ENCODE measurements at regions not wholly inside any gene's neighbourhood (a gene's known extent, or its start where the extent isn't known, plus 50 kb on each side); places are given as distances from the start of the nearest gene placed in this dataset.

DNA sequence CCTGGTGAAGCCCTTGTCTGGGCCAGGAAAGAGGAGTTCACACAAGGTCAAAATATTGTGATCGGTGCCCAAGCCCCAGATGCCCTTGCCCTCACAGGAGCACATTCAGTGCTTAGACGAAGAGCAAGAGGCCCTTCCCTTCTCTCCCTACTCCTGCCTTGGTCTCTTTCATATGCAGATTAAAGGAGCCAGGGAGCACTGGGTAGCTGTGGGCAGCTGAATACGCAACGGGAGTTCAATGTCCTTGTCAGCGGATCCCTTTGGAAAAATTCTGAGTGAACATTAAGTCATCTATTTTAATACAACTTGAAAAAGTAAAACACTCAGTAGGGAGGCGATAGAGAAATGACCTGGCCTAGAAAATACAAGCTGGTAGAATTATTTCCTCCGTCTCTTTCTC, 1489.4 kb downstream of the AACS start:
- DNase-seq, result no peak

DNA sequence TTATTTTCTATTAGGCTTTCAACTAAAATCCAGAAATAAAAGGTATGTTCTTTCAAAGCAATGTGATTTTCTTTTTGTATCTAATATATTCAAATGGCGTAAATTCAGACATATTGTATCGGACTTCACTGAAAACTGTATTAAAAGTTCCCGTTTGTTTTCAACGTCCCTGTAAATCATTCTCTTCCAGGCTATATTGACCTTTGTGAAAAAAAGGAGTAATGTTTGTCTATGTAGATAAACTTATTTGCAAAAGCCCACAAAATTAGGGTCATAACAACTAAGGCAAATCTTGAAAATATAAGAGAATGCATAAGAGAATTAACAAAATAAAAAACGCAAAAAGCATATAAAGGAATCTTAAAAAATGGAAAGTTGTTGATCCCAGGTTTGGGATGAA, 1492.4 kb downstream of the AACS start:
- DNase-seq, result no peak

DNA sequence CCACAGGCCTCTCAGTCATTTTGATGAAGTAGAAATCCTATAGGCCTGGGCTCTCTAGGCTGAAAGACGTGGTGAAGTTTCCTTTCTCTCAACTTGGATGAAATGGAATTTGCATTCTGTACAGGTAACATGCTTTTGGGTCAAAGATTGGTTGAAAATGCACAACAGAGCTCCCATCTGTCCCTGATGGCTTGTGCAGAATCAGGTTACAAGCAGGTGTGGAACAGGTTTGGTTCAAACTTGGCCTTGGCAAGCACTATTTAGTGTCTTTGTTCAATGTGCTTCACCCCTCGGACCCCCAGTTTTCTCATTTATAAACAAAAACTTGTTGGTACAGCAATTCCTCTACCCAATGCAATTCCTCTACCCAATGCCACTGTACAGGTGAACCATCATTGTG, 1493.0 kb downstream of the AACS start:
- no peak for DNase-seq

DNA sequence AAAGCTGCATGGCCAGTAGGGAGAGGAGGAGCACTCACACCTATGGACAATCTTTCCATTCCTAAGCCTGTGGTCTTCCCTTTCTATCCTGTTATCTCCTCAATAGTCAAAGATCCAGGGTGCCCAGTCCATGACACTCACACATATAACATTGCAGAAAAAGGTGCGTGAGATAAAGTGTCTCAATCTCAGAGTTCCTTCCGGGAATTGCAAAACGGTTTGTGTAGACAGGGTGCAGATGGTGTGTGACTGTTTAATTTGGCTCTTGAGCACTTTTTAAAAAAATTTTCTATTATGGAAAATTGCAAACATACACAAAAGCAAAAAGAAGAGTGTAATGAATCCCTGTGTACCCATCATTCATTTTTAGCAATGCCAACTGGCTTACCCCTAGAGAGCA, 1493.6 kb downstream of the AACS start:
- DNase-seq, result no peak

DNA sequence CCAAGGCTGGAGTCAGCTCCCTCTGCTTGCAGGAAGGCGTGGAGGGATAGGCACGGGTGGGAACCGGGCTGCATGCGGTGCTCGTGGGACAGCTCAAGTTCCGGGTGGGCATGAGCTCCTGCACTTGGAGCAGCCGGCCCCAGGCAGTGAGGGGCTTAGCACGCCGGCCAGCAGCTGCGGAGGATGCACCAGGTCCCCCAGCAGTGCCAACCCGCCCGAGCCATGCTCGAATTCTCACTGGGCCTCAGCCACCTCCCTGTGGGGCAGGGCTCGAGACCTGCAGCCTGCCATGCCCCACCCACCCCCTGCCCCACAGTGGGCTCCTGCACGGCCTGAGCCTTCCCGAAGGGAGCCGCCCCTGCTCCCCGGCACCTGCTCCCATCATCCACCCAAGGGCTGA, 1501.8 kb downstream of the AACS start:
- no peak for DNase-seq

DNA sequence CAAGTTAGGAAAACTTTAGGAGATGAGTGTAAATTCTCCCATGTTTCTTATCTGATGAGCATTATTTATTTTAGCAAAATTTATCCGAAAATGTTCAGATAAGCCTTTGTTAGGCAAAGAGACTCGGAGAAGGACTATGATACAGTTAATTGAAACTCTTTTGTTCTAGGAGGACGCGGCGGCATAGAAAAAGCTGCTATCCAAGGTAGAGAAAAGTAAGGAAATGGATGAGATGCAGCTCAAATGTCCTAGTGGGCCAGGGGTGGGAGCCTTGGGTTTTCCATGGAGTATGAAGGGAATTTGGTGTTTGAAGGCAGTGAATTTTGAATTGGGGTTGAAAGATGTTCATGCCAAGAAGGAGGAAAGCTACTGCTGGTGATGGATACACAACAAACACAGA, 1504.5 kb downstream of the AACS start:
- DNase-seq, result no peak

DNA sequence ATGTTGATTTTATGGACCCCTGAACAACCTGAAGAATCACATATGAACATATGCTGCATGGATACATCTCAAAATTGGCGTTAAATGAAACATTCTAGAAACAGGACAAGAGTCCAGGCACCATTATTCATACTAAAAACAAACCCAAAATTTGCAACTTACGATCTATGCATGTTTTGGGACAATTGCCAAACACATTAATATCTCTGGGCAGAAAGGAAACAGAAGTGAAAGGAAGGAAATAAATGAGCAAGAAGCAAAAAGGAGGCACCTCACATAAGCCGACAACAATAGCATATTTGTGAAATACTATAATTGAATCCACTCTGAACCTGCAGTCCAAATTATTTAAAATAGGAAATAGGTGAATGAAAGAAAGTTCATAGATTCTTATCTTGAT, 1505.3 kb downstream of the AACS start:
- no peak for DNase-seq

DNA sequence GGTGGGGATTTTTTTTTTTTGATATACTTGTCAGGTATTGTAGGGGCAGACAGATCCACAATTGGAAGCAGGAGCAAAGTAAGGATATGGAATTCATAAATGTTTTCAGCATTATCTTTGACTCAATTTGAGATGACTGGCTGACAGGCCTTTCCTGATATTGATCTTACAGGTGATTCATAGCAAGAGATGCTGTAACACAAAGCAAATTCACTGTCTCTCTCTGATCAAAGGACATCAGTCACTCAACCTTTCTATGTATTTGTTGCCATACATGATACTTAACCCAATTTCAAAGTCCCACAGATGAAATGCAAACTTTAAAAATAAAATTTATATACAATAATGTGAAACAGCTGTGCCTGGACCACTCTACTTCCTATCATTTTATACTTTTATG, 1506.9 kb downstream of the AACS start:
- no peak for DNase-seq

DNA sequence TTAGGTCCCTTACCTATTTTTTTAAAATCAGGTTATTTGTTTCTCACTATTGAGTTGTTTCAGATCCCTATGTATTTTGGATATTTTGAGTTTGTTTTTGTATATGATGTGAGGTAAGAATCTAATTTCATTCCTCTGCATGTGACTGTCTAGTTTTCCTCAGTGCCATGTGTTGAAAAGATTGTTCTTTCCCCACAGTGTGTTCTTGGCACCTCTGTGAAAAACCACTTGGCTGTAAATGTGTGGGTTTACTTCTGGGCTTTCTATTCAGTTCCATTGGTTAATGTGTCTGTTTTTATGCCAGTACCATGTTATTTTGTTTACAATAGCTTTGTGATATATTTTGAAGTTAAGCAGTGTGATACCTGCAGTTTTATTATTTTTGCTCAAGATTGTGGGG, 1516.4 kb downstream of the AACS start:
- no peak for DNase-seq

DNA sequence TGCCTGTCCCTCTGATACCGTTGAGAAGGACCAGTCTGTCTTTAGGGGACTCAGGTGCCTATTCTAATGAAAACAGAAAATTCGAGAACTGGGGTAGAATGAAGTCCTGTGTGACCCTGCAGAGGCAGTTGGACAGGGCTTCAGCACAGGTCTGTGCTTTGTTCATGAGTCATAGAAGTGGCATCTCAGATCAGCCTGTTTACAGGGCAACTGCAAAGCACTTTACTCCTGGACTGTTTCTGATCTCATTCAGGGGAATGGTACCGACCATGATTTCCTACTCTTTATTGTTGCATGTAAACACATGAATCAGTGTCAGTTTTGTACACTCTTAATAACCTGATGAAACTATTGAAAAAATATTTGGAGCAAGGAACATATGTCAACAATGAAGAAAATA, 1517.0 kb downstream of the AACS start:
- DNase-seq, result no peak

DNA sequence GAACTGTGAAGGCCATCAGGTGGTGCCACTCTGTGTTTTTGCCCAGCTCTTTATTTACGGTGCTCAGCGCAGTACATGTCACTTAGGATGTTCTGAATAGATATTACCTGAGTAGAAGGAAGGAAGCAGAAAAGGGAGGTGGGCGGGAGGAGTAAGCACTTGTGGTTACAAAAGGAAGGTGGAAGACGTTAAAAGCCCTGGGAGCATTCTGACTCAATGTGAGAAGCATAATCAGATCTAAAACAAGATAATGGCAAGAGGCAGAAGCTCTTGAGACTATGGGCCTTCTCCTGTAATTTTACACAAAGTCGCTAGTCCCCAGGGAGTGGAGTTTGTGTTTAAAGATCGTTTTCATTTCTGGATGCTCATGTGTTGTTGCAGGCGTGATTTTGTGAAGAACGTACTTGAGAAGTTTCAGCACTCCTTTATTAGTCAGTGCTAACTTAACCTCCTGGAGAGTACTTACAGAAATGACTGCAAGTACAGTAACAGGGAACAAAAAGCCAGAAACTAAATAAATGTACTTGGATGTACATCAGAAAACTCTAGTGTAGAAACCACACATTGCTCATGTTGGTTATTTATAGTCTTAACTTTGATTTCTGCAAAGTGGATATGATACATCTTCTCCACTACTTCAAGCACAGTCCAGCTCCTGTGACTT, 1523.5 kb downstream of the AACS start:
- DNase-seq, result peak in 1 of 51 donors; percentile 3

DNA sequence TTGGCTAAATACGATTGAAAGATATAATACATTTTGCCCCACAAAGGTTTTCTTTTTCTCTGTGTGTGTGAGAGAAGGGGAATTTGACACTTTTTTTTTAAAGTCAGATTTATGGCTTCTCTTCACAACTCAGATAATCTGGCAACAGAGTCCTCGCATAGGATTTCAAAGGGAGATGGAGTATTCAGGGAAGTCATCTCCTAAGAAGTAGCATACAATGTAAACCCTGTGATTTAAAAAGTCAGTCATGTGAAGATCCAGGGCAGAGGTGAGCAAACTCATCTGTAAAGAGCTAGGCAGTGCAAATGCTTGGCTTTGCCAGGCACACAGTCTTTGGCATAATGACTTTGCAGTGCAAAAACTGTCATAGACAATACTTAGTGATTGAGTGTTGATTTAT, 1526.3 kb downstream of the AACS start:
- DNase-seq, result no peak

DNA sequence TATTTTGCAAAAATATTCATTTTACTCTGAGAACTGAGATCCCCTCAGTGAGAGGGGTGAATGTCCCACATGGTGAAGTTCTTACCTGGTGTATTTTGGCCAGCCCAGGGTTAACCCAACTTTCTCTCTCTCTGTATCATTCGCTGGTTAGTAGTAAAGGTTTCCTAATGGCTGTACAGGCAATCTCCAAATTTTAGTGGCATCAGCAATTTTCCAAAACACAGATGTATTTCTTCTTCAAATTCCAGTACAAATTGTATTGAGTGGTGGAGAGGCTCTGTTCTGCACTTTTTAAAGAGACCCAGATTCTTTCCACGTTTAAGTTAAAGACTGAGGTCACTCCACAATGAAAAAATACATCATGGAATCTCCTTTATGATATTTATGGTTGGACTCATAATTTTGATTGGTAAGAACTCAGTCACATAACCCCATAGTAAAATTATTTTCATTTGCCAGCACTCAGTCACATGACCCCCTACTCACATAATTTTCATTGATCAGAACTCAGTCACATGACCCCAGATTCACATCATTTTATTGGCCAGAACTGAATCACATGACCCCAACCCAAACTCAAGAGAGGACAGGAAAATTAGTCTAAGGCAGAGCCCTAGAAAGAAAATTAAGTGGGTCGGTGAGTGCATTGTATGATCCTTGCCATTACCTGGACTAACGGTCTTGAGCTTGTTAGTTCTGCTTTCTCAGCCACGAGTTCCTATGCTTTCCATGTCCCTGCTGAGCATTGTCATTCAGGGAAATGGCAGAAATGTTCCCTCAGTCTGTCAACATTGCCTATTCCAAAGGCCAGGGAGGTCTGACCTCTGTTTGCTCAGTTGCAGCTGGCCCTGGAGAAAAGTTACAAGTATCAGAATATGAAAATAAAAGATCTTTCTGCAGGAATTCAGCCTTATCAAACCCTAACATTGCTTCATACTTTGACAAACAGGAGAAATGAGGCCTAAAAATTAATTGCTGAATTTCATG, 1536.2 kb downstream of the AACS start:
- no peak for DNase-seq

DNA sequence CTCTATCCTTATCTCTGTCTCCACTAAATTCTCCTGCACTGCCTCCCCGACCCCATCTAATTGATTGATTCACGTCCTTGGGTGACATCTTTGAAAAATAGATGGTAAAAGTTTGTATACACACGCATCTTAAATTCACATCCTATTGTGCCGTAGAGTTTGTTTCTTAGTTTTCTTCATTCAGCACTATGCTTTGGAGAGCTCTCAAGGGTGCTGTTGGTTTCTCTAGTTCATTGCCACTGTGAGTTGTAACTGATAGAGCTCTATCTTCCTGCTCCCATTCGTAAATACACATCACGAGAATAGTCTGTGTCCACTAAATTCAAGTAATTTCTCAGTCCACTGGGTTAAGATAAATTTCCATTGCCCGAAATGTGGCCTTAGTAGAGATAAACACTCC, 1537.4 kb downstream of the AACS start:
- no peak for DNase-seq

DNA sequence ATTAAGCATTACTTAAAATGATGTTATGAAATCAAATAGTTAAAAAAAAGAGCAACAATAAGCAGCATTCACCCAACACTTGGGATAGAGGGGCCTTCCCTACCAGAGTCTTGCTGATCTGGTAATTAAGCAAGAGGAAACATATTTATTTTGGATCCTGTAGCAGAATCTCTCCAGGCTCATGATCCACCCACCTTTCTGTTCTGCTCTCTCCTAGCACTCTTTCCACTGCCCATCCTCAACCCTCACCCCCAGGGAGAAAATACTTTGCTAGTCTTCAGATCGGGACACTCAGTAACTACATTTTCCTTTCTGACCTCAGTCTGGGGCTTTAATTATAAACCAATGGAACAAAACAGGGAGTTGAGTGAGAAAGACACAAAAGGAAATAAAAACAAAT, 1541.9 kb downstream of the AACS start:
- no peak for DNase-seq

DNA sequence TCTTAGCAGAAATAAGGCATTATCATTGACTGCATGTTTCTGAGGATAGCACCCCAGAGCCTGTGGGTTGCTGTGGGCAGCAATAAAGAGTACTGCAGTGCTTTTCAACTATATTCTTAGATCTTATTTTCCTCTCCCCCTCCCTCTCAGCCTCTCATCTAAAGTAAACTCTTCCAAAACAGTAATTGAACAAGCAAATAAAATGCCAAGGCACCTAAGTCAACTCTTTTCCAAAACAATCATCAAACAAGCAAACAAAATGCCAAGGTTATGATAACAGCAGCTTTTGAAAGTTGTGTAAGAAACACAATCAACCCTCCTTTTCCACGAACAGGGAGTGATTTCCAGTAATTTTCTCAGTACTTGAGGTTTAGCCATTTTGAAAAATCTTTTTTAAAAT, 1542.6 kb downstream of the AACS start:
- DNase-seq, result no peak

DNA sequence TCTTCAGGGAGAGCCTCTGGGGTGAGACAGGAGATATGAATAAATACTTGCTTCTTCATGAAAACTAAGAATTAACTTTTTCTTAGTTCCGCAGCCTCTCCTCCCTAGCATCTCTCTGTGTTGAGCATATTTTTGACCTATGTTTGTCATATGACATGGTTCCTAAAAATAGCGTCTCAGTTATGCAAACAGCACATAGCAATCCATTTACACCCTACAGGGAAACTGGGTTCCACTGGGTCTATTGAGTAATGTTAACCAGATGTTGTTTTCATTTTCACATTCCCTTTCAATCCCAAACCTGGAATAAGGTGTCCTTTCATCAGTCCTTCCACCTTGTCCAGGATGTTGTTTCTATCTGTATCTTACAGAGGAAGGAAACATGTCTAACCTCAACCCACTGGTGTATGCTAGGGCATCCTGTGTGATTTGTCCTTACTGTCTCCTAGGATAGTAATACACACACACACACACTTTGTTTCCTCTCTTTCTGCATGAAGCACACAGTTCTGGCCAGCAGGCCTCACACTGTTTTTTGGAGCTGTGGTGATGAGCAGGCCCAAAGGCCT, 1543.5 kb downstream of the AACS start:
- no peak for DNase-seq

DNA sequence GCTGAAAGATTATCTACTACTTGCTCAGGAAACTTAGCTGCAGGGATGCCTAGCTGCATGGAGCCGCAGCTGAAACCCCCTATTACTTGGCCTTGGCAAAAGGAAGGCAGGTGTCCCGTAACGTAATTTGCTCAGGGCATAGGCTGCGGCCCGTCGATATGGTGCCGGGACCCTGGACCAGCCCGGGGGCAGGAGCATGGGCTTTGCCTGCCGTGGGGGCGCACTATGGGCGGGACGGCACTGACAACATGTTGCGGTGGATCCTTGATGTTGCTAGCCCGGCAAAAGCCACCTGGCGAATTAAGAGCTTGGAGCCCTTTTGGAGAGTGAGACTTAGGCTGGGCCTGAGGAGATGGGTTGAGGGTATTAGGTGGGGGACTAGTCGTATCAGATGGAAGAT, 1551.2 kb downstream of the AACS start:
- no peak for DNase-seq

DNA sequence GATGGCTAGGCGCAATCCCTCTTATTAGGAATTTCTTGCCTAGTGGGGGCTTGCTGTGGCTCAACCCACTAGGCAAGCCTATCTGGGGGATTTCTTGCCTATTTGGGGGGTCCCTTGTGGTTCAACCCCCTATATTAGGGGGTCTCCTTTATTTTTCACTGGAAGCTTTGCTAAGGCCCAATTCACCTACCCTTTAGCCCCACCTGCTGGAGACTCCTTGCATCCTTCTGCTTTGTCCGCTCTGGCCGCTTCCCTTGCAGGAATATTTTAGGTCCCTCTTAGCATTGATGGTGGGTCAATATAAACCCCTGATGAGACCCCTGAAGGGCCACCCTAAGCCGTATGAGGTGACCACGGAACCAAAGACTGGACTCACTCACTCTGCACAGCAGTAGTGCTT, 1552.1 kb downstream of the AACS start:
- DNase-seq, result peak in 2 of 51 donors; percentile 1 to 7

DNA sequence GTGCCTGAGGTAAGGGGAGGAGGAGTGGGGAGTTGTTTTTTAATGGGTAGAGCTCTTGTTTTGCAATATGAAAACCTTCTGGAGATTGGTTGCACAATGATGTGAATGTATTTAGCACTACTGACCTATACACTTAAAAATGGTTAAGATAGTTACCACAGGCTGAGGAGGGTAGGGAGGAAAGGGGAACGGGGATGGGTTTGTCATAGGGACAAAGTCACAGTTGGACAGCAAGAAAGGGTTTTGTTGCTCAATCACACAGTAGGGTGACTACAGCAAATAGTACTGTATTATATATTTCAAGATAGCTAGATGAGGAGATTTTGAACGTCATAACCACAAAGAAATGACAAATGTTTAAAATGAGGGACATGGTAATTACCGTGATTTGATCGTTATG, 1562.4 kb downstream of the AACS start:
- DNase-seq, result no peak

DNA sequence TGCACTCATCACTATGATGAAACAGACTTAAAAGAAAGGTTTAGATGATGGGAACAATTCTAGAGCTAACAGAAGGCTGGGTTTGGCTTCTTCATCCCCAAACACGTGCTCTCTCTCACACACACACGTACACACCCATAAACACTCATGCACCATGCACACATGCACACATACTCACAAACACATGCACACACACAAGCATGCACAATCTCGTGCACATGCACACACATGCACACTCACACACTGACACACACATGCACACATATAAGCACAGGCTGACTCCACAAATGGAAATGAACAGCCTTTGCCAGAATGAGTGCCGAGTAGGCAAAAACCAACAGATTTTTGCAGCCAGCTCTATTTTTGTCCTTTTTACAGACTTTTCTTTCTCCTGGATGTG, 1571.6 kb downstream of the AACS start:
- DNase-seq, result no peak

DNA sequence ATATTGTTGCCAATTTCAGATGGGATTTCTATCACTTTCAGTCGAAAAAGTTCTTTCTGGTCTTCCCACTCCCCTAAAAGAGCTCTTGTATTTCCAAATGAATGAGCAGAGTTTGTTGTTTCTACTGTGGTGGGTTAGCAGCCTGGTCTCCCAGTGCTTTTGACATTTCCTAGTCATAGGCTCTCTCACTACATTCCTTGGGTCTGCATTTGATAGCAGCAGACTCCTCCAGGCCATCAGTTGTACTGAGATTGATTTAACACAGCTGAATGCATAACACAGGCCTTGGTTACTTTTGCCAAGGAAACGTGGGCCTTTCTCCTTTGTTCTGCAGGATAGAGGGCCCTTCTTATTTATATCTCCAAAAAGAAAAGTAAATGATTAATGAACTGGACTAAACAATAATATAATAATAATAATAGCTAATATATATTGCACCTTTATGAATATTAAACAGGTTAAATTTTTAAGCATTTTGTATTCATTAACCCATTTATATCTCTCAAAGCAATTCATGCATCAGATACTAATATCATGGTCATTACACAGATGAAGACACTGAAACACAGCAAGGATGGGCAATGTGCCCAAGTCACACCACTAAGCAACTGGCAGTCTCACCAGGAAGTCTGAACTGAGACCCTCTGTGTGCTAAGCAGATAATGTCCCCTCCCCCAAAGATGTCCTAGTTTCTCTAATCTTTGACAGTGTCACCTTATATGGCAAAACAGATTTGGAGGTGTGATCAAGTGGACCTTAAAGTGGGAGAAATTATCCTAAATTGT, 1579.2 kb downstream of the AACS start:
- DNase-seq, result no peak

Measured in hypothalamus (tissue), 51 donors.